ENCODE measurements at regions not wholly inside any gene's neighbourhood (a gene's known extent, or its start where the extent isn't known, plus 50 kb on each side); places are given as distances from the start of the nearest gene placed in this dataset.

DNA sequence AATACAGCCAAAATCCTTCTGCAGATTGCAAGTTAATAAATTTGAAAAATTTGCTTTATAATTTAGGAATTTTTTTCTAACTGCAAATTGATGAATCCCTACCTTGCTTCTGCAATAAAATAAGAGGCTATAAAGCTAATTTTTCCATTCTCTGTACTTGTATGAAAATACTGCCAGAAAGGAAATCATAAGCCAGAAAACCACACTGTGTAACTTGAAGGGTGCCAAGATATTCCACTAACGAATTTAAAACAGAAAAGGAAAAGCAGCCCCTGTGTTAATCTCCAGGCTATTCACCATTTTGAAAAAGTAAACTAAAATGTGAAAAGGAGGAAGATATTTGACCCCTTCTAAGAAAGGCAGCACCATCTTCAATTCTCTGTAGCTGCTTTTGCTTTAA lies 557.9 kb upstream of the ZNF385D start:
- no peak for DNase-seq (ENCODE audit: low spot score)
- no peaks in the 10 kb centered on the region for H3K27me3 ChIP-seq (replicated peaks; ENCODE audit: insufficient read depth, low read depth, low read length, poor library complexity)
- H3K4me3 ChIP-seq (ENCODE audit: low read depth, low read length, poor library complexity, severe bottlenecking): no peak overlapping the region
- H3K36me3 ChIP-seq (ENCODE audit: insufficient read depth, low read length, poor library complexity, severe bottlenecking): no peaks in the 10 kb centered on the region
- no peak overlapping the region for H3K27ac ChIP-seq (ENCODE audit: low read depth, low read length, poor library complexity, severe bottlenecking)
- H3K9me3 ChIP-seq (ENCODE audit: low read depth, low read length, poor library complexity, severe bottlenecking): peaks cover 5% of the 10 kb centered on the region
- ChIA-PET POLR2A (ENCODE audit: low non-redundant PET) (no interaction called here), CTCF (no interaction called here)
- no TSS peak for BruUV-seq (replicated peaks)
- TF ChIP-seq, protein P1, sequence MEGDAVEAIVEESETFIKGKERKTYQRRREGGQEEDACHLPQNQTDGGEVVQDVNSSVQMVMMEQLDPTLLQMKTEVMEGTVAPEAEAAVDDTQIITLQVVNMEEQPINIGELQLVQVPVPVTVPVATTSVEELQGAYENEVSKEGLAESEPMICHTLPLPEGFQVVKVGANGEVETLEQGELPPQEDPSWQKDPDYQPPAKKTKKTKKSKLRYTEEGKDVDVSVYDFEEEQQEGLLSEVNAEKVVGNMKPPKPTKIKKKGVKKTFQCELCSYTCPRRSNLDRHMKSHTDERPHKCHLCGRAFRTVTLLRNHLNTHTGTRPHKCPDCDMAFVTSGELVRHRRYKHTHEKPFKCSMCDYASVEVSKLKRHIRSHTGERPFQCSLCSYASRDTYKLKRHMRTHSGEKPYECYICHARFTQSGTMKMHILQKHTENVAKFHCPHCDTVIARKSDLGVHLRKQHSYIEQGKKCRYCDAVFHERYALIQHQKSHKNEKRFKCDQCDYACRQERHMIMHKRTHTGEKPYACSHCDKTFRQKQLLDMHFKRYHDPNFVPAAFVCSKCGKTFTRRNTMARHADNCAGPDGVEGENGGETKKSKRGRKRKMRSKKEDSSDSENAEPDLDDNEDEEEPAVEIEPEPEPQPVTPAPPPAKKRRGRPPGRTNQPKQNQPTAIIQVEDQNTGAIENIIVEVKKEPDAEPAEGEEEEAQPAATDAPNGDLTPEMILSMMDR (conservative IDR thresholded peaks at IDR 0.05; ENCODE audit: low read depth, low read length): no peak
- no peak for TF ChIP-seq EZH2 (IDR thresholded peaks at IDR 0.05; ENCODE audit: borderline replicate concordance, low read depth, low read length, poor library complexity, severe bottlenecking)
- intact Hi-C loops (cut with micrococcal nuclease; ENCODE audit: unreplicated experiment): no loop called here
- H3K4me1 ChIP-seq (ENCODE audit: insufficient read depth, low read length, poor library complexity, severe bottlenecking): no peaks in the 10 kb centered on the region

DNA sequence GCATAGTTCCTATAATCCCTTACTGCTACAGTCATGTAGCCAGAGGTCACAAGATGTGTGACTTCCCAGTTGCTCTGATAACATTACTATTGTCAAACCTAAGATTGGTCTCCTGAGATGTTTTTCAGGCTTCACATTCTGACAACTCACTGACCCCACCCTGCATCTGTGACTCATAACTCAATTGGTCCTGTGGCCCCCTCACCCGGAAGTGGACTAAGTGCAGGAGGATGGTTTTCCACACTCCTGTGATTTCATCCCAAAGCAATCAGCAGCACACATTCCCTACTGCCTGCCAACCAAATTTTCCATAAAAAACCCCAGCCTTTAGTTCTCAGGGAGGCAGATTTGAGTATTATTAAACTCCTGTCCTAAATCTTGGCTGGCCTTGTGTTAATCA lies 564.9 kb upstream of the ZNF385D start:
- no peak for DNase-seq (ENCODE audit: low spot score)
- H3K4me3 ChIP-seq (ENCODE audit: low read depth, low read length, poor library complexity, severe bottlenecking): no peak overlapping the region
- no peak for TF ChIP-seq EZH2 (IDR thresholded peaks at IDR 0.05; ENCODE audit: borderline replicate concordance, low read depth, low read length, poor library complexity, severe bottlenecking)
- TF ChIP-seq, protein P1 (conservative IDR thresholded peaks at IDR 0.05; ENCODE audit: low read depth, low read length): no peak
- H3K4me1 ChIP-seq (ENCODE audit: insufficient read depth, low read length, poor library complexity, severe bottlenecking): no peaks in the 10 kb centered on the region
- POLR2A ChIA-PET (ENCODE audit: low non-redundant PET): no interaction called here
- H3K9me3 ChIP-seq (ENCODE audit: low read depth, low read length, poor library complexity, severe bottlenecking): peaks cover 4% of the 10 kb centered on the region
- CTCF ChIA-PET: no interaction called here
- no peak overlapping the region for H3K27ac ChIP-seq (ENCODE audit: low read depth, low read length, poor library complexity, severe bottlenecking)
- H3K36me3 ChIP-seq (ENCODE audit: insufficient read depth, low read length, poor library complexity, severe bottlenecking): no peaks in the 10 kb centered on the region
- no TSS peak for BruUV-seq (replicated peaks)
- H3K27me3 ChIP-seq (replicated peaks; ENCODE audit: insufficient read depth, low read depth, low read length, poor library complexity): no peaks in the 10 kb centered on the region
- intact Hi-C loops (cut with micrococcal nuclease; ENCODE audit: unreplicated experiment): no loop called here

DNA sequence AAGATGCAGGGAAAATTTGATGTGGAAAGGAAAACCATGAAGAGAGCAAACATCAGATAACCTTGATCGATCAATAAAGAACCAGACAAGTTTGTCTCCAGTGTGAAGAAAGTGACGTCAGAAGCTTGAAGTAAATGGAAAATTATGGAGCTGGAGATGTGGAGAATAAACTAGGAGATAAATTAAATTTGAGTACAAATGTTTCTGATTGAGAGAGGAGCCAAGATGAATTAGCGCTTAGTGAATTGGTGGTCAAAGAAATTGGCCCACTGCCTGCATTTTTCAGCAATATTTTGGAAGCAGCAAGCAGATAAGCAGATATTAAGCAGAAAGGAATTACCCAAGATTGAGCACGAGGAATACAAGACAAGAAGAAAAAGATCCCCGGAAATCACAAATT lies 567.3 kb upstream of the ZNF385D start:
- POLR2A ChIA-PET (ENCODE audit: low non-redundant PET): no interaction called here
- CTCF ChIA-PET: no interaction called here
- no peaks in the 10 kb centered on the region for H3K36me3 ChIP-seq (ENCODE audit: insufficient read depth, low read length, poor library complexity, severe bottlenecking)
- no peak for DNase-seq (ENCODE audit: low spot score)
- intact Hi-C loops (cut with micrococcal nuclease; ENCODE audit: unreplicated experiment): no loop called here
- no peak overlapping the region for H3K4me3 ChIP-seq (ENCODE audit: low read depth, low read length, poor library complexity, severe bottlenecking)
- TF ChIP-seq, protein P1 (conservative IDR thresholded peaks at IDR 0.05; ENCODE audit: low read depth, low read length): no peak
- TF ChIP-seq EZH2 (IDR thresholded peaks at IDR 0.05; ENCODE audit: borderline replicate concordance, low read depth, low read length, poor library complexity, severe bottlenecking): no peak
- H3K4me1 ChIP-seq (ENCODE audit: insufficient read depth, low read length, poor library complexity, severe bottlenecking): no peaks in the 10 kb centered on the region
- H3K27me3 ChIP-seq (replicated peaks; ENCODE audit: insufficient read depth, low read depth, low read length, poor library complexity): no peaks in the 10 kb centered on the region
- BruUV-seq (replicated peaks): no TSS peak
- no peak overlapping the region for H3K27ac ChIP-seq (ENCODE audit: low read depth, low read length, poor library complexity, severe bottlenecking)
- H3K9me3 ChIP-seq (ENCODE audit: low read depth, low read length, poor library complexity, severe bottlenecking): peaks cover 10% of the 10 kb centered on the region
